GM21528 (cell line): ENCODE measurements at regions not wholly inside any gene's neighbourhood (a gene's known extent, or its start where the extent isn't known, plus 50 kb on each side); places are given as distances from the start of the nearest gene placed in this dataset.

Source experiments
- ATAC-seq: cut with Tn5 transposase; IDR thresholded peaks from one replicate; pipeline ENCODE4 v1.9.1; 2021; ENCODE audit warnings: mild to moderate bottlenecking, moderate library complexity; ENCODE audit not compliant: unreplicated experiment, low FRiP score

GRCh38 chr5:143992496-143992895 lies 178.0 kb downstream of the YIPF5 start:
- no peak for ATAC-seq

- no peak for ATAC-seq
Measured at GRCh38 chr5:144002876-144003275, 167.6 kb downstream of the YIPF5 start.

- no peak for ATAC-seq
Measured at GRCh38 chr5:144003636-144004035, 166.8 kb downstream of the YIPF5 start.

- no peak for ATAC-seq
Measured at GRCh38 chr5:144004146-144004545, 166.3 kb downstream of the YIPF5 start.

GRCh38 chr5:144004751-144005150 lies 165.7 kb downstream of the YIPF5 start:
- no peak for ATAC-seq

GRCh38 chr5:144009116-144009515 lies 161.3 kb downstream of the YIPF5 start:
- no peak for ATAC-seq

GRCh38 chr5:144011388-144011787 lies 159.1 kb downstream of the YIPF5 start:
- no peak for ATAC-seq

- no peak for ATAC-seq
Measured at GRCh38 chr5:144013816-144014215, 156.6 kb downstream of the YIPF5 start.

- ATAC-seq = no peak
Measured at GRCh38 chr5:144015961-144016360, 154.5 kb downstream of the YIPF5 start.

GRCh38 chr5:144017119-144017518 lies 153.3 kb downstream of the YIPF5 start:
- ATAC-seq = no peak

- ATAC-seq = no peak
Measured at GRCh38 chr5:144017631-144018030, 152.8 kb downstream of the YIPF5 start.

- ATAC-seq = no peak
Measured at GRCh38 chr5:144024090-144024489, 146.4 kb downstream of the YIPF5 start.

- ATAC-seq = no peak
Measured at GRCh38 chr5:144024545-144024944, 145.9 kb downstream of the YIPF5 start.

GRCh38 chr5:144026286-144026685 lies 144.2 kb downstream of the YIPF5 start:
- ATAC-seq = no peak

GRCh38 chr5:144028058-144028457 lies 142.4 kb downstream of the YIPF5 start:
- no peak for ATAC-seq

GRCh38 chr5:144028636-144029035 lies 141.8 kb downstream of the YIPF5 start:
- no peak for ATAC-seq

GRCh38 chr5:144030904-144031303 lies 139.6 kb downstream of the YIPF5 start:
- no peak for ATAC-seq

- ATAC-seq = no peak
Measured at GRCh38 chr5:144032375-144032774, 138.1 kb downstream of the YIPF5 start.

- ATAC-seq = no peak
Measured at GRCh38 chr5:144033486-144033885, 137.0 kb downstream of the YIPF5 start.

GRCh38 chr5:144035046-144035740 lies 135.3 kb downstream of the YIPF5 start:
- no peak for ATAC-seq

- ATAC-seq = no peak
Measured at GRCh38 chr5:144036476-144036875, 134.0 kb downstream of the YIPF5 start.

GRCh38 chr5:144040615-144041305 lies 129.7 kb downstream of the YIPF5 start:
- no peak for ATAC-seq
